ENCODE measurements at regions not wholly inside any gene's neighbourhood (a gene's known extent, or its start where the extent isn't known, plus 50 kb on each side); places are given as distances from the start of the nearest gene placed in this dataset.

GRCh38 chr17:74137416-74137815 is 66.1 kb upstream of the RPL38 start:
- no peak overlapping the region for H2AFZ ChIP-seq (ENCODE audit: low read length)
- H3K9ac ChIP-seq (ENCODE audit: low read length) = no peak overlapping the region
- H3F3A ChIP-seq (ENCODE audit: insufficient read depth, low read length) = no peaks in the 10 kb centered on the region
- H3K4me2 ChIP-seq (ENCODE audit: low read length) = no peak overlapping the region
- H3K4me1 ChIP-seq (ENCODE audit: insufficient read depth, low read length, severe bottlenecking) = no peaks in the 10 kb centered on the region
- no peaks in the 10 kb centered on the region for H3K9me2 ChIP-seq (ENCODE audit: low read depth, low read length)
- no peak overlapping the region for H3K27ac ChIP-seq (ENCODE audit: low read depth, low read length, poor library complexity, severe bottlenecking)
- no peak for TF ChIP-seq EZH2 (IDR thresholded peaks at IDR 0.05; ENCODE audit: borderline replicate concordance, low read length)
- TF ChIP-seq, protein P1, sequence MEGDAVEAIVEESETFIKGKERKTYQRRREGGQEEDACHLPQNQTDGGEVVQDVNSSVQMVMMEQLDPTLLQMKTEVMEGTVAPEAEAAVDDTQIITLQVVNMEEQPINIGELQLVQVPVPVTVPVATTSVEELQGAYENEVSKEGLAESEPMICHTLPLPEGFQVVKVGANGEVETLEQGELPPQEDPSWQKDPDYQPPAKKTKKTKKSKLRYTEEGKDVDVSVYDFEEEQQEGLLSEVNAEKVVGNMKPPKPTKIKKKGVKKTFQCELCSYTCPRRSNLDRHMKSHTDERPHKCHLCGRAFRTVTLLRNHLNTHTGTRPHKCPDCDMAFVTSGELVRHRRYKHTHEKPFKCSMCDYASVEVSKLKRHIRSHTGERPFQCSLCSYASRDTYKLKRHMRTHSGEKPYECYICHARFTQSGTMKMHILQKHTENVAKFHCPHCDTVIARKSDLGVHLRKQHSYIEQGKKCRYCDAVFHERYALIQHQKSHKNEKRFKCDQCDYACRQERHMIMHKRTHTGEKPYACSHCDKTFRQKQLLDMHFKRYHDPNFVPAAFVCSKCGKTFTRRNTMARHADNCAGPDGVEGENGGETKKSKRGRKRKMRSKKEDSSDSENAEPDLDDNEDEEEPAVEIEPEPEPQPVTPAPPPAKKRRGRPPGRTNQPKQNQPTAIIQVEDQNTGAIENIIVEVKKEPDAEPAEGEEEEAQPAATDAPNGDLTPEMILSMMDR (IDR thresholded peaks at IDR 0.05; ENCODE audit: low read length) = no peak
- peaks cover 4% of the 10 kb centered on the region; the same call in 1 of the 2 replicates for H3K27me3 ChIP-seq (ENCODE audit: insufficient read depth, low read length)
- H4K20me1 ChIP-seq (ENCODE audit: insufficient read depth, low read length) = no peaks in the 10 kb centered on the region
- no peaks in the 10 kb centered on the region for H3K9me3 ChIP-seq (ENCODE audit: low read length)
- H3K79me2 ChIP-seq (ENCODE audit: insufficient read depth, low read length) = no peaks in the 10 kb centered on the region
- H3K4me3 ChIP-seq (ENCODE audit: low read depth, low read length, poor library complexity, severe bottlenecking) = no peak overlapping the region
- H3K36me3 ChIP-seq (ENCODE audit: insufficient read depth, low read length) = no peaks in the 10 kb centered on the region

DNA sequence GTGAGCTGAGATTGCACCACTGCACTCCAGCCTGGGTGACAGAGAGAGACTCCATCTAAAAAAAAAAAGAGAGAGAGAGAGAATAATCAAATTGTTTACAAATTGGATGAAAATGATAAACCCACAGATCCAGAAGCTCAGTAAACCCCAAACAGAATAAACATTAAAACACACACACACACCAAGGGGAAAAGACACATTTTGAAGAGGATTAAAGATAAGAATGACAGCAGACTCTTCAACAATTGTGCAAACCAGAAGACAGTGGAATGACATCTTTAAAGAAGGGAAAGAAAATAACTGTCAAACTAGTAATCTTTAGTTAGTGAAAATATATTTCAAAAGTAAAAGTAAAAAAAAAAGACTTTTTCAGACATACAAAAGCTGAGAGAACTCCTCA is 64.4 kb upstream of the RPL38 start:
- H3K9me3 ChIP-seq (ENCODE audit: low read length) = peaks cover 5% of the 10 kb centered on the region; the same call in 1 of the 2 replicates
- H3K4me2 ChIP-seq (ENCODE audit: low read length) = no peak overlapping the region
- no peaks in the 10 kb centered on the region; the same call in 1 of the 2 replicates for H3K36me3 ChIP-seq (ENCODE audit: insufficient read depth, low read length)
- no peaks in the 10 kb centered on the region for H3K79me2 ChIP-seq (ENCODE audit: insufficient read depth, low read length)
- no peak overlapping the region for H2AFZ ChIP-seq (ENCODE audit: low read length)
- TF ChIP-seq, protein P1 (IDR thresholded peaks at IDR 0.05; ENCODE audit: low read length) = no peak
- no peak for TF ChIP-seq EZH2 (IDR thresholded peaks at IDR 0.05; ENCODE audit: borderline replicate concordance, low read length)
- H3K4me3 ChIP-seq (ENCODE audit: low read depth, low read length, poor library complexity, severe bottlenecking) = no peak overlapping the region
- H3K27me3 ChIP-seq (ENCODE audit: insufficient read depth, low read length) = no peaks in the 10 kb centered on the region
- no peaks in the 10 kb centered on the region for H3K4me1 ChIP-seq (ENCODE audit: insufficient read depth, low read length, severe bottlenecking)
- no peaks in the 10 kb centered on the region for H4K20me1 ChIP-seq (ENCODE audit: insufficient read depth, low read length)
- H3F3A ChIP-seq (ENCODE audit: insufficient read depth, low read length) = no peaks in the 10 kb centered on the region
- no peak overlapping the region for H3K27ac ChIP-seq (ENCODE audit: low read depth, low read length, poor library complexity, severe bottlenecking)
- no peak overlapping the region for H3K9ac ChIP-seq (ENCODE audit: low read length)
- H3K9me2 ChIP-seq (ENCODE audit: low read depth, low read length) = no peaks in the 10 kb centered on the region

GRCh38 chr17:74140282-74140681 is 63.2 kb upstream of the RPL38 start:
- no peaks in the 10 kb centered on the region for H3K9me2 ChIP-seq (ENCODE audit: low read depth, low read length)
- no peaks in the 10 kb centered on the region for H3K79me2 ChIP-seq (ENCODE audit: insufficient read depth, low read length)
- H3K27me3 ChIP-seq (ENCODE audit: insufficient read depth, low read length) = no peaks in the 10 kb centered on the region
- H3K27ac ChIP-seq (ENCODE audit: low read depth, low read length, poor library complexity, severe bottlenecking) = no peak overlapping the region
- H3K4me3 ChIP-seq (ENCODE audit: low read depth, low read length, poor library complexity, severe bottlenecking) = no peak overlapping the region
- H3K4me2 ChIP-seq (ENCODE audit: low read length) = no peak overlapping the region
- peaks cover 5% of the 10 kb centered on the region; the same call in 1 of the 2 replicates for H3K9me3 ChIP-seq (ENCODE audit: low read length)
- no peaks in the 10 kb centered on the region for H3F3A ChIP-seq (ENCODE audit: insufficient read depth, low read length)
- H2AFZ ChIP-seq (ENCODE audit: low read length) = no peak overlapping the region
- H4K20me1 ChIP-seq (ENCODE audit: insufficient read depth, low read length) = no peaks in the 10 kb centered on the region
- no peak overlapping the region for H3K9ac ChIP-seq (ENCODE audit: low read length)
- H3K4me1 ChIP-seq (ENCODE audit: insufficient read depth, low read length, severe bottlenecking) = no peaks in the 10 kb centered on the region
- TF ChIP-seq, protein P1 (IDR thresholded peaks at IDR 0.05; ENCODE audit: low read length) = no peak
- no peak for TF ChIP-seq EZH2 (IDR thresholded peaks at IDR 0.05; ENCODE audit: borderline replicate concordance, low read length)
- no peaks in the 10 kb centered on the region; the same call in 1 of the 2 replicates for H3K36me3 ChIP-seq (ENCODE audit: insufficient read depth, low read length)

Data from OCI-LY1 (cell line).